ENCODE measurements at regions not wholly inside any gene's neighbourhood (a gene's known extent, or its start where the extent isn't known, plus 50 kb on each side); places are given as distances from the start of the nearest gene placed in this dataset.
"Not testable (repeated sequence)": the region's sequence is repeated elsewhere in the genome, so short reads cannot be mapped to it uniquely, and the experiment has no call there.

GRCh38 chr15:28778397-28778796 is 66.2 kb upstream of the GOLGA8M start:
- TF ChIP-seq, protein P1, sequence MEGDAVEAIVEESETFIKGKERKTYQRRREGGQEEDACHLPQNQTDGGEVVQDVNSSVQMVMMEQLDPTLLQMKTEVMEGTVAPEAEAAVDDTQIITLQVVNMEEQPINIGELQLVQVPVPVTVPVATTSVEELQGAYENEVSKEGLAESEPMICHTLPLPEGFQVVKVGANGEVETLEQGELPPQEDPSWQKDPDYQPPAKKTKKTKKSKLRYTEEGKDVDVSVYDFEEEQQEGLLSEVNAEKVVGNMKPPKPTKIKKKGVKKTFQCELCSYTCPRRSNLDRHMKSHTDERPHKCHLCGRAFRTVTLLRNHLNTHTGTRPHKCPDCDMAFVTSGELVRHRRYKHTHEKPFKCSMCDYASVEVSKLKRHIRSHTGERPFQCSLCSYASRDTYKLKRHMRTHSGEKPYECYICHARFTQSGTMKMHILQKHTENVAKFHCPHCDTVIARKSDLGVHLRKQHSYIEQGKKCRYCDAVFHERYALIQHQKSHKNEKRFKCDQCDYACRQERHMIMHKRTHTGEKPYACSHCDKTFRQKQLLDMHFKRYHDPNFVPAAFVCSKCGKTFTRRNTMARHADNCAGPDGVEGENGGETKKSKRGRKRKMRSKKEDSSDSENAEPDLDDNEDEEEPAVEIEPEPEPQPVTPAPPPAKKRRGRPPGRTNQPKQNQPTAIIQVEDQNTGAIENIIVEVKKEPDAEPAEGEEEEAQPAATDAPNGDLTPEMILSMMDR (IDR thresholded peaks at IDR 0.05), result not testable (repeated sequence)
- TF ChIP-seq POLR2A (IDR thresholded peaks at IDR 0.05), result not testable (repeated sequence)
